Aorta (tissue), 5 donors: ENCODE measurements at regions not wholly inside any gene's neighbourhood (a gene's known extent, or its start where the extent isn't known, plus 50 kb on each side); places are given as distances from the start of the nearest gene placed in this dataset.

ENCODE experiments used
- ATAC-seq: fragments of 200-7000 bp; cut with Tn5 transposase; one replicate; pipeline ENCODE4 v1.9.1; 2022; ENCODE audit warnings: moderate library complexity; ENCODE audit not compliant: low FRiP score
- DNase-seq, 2 donors: peaks; one replicate each; pipeline ENCODE4 v3.0.0-alpha.2; 2020
- H3K27ac ChIP-seq, 2 donors: one replicate each; pipeline ENCODE4 v1.5.1; 2013; ENCODE audit warnings: low read length in 2 of 2, mild to moderate bottlenecking in 2 of 2, moderate library complexity in 2 of 2, control low read depth in 1 of 2, inconsistent platforms in 1 of 2, low read depth in 1 of 2
- H3K27me3 ChIP-seq, 2 donors: one replicate each; pipeline ENCODE4 v1.6.1; 2013; ENCODE audit warnings: control low read depth in 1 of 2, low read length in 1 of 2, mild to moderate bottlenecking in 1 of 2, moderate library complexity in 1 of 2; ENCODE audit not compliant: insufficient read depth in 2 of 2, control insufficient read depth in 1 of 2
- H3K36me3 ChIP-seq, 2 donors: one replicate each; pipeline ENCODE4 v1.6.1; 2013; ENCODE audit warnings: control low read depth in 1 of 2, low read length in 1 of 2, mild to moderate bottlenecking in 1 of 2; ENCODE audit not compliant: insufficient read depth in 2 of 2, control insufficient read depth in 1 of 2
- H3K4me1 ChIP-seq, 2 donors: one replicate each; pipeline ENCODE4 v1.6.1; 2013; ENCODE audit warnings: low read length in 2 of 2, control low read depth in 1 of 2, mild to moderate bottlenecking in 1 of 2, moderate library complexity in 1 of 2; ENCODE audit not compliant: insufficient read depth in 2 of 2, control insufficient read depth in 1 of 2
- H3K4me3 ChIP-seq, 2 donors: one replicate each; pipeline ENCODE4 v1.5.1; 2013; ENCODE audit warnings: low read length in 2 of 2, control low read depth in 1 of 2, mild to moderate bottlenecking in 1 of 2
- H3K9me3 ChIP-seq: one replicate; pipeline ENCODE4 v1.6.1; 2013; ENCODE audit warnings: mild to moderate bottlenecking, low read length; ENCODE audit not compliant: control insufficient read depth
- WGBS, 2 donors: extraction: QIAGEN DNeasy Blood & Tissue Kit; methylation state at CpG; one replicate each; pipeline ENCODE4 v1.1.7; 2013; 5-methylcytosine and 5-hydroxymethylcytosine counted together
- intact Hi-C, 2 donors: fragments of 100-400 bp; cut with DNase I; formaldehyde crosslinking; loops; one replicate each; pipeline versions ENCODE4 v1.14.2 to v1.15.0; 2022
- donor health status: healthy with polysubstance abuse.
- donor health status: Bipolar disorder and iron deficiency.
- donor health status: DM: no; HTN: no; CAD: no.
- donor health status: DM: no; HTN: no; CAD: no.
- donor health status: DM: yes; HTN: yes; CAD: no.

GRCh38 chr7:52911795-52912194, 123.6 kb upstream of the POM121L12 start:
- Histone ChIP-seq H3K4me3 (no peak overlapping the region), H3K27ac (no peak overlapping the region), H3K36me3 (no peaks in the 10 kb centered on the region), H3K9me3 (no peaks in the 10 kb centered on the region), H3K4me1 (no peaks in the 10 kb centered on the region), H3K27me3 (no peaks in the 10 kb centered on the region)
- ATAC-seq (no peak), DNase-seq (no peak)
- intact Hi-C loops, result no loop called here
- 96% methylated on average over 10 of the region's 10 CpGs for WGBS, 2 donors

- ATAC-seq (no peak), DNase-seq (no peak)
- Histone ChIP-seq H3K27me3 (no peaks in the 10 kb centered on the region), H3K27ac (no peak overlapping the region), H3K4me1 (no peaks in the 10 kb centered on the region), H3K36me3 (no peaks in the 10 kb centered on the region), H3K9me3 (no peaks in the 10 kb centered on the region), H3K4me3 (no peak overlapping the region)
- WGBS, 2 donors, result 94 to 97% methylated on average over 7 of the region's 7 CpGs
- intact Hi-C loops, result no loop called here
These were observed 124.1 kb upstream of the POM121L12 start for GRCh38 chr7:52911326-52911725.

- Histone ChIP-seq H3K9me3 (no peaks in the 10 kb centered on the region), H3K27ac (no peak overlapping the region), H3K4me1 (no peaks in the 10 kb centered on the region), H3K36me3 (no peaks in the 10 kb centered on the region), H3K4me3 (no peak overlapping the region), H3K27me3 (no peaks in the 10 kb centered on the region)
- ATAC-seq (no peak), DNase-seq (no peak)
- WGBS, 2 donors, result 87 to 90% methylated on average over 1 of the region's 1 CpG
- intact Hi-C loops, result no loop called here
These were observed 125.5 kb upstream of the POM121L12 start for GRCh38 chr7:52909935-52910334.

- no peak overlapping the region for H3K4me3 ChIP-seq
- DNase-seq (no peak), ATAC-seq (no peak)
- H3K27ac ChIP-seq, result no peak overlapping the region
- no peaks in the 10 kb centered on the region for H3K4me1 ChIP-seq
- no peaks in the 10 kb centered on the region for H3K36me3 ChIP-seq
- intact Hi-C loops, result no loop called here
- no peaks in the 10 kb centered on the region for H3K9me3 ChIP-seq
- H3K27me3 ChIP-seq, result no peaks in the 10 kb centered on the region
These were observed 126.3 kb upstream of the POM121L12 start for GRCh38 chr7:52909131-52909530.

GRCh38 chr7:52897713-52898112, 137.7 kb upstream of the POM121L12 start:
- Histone ChIP-seq H3K9me3 (no peaks in the 10 kb centered on the region), H3K36me3 (no peaks in the 10 kb centered on the region)
- peak in 1 of 2 donors; percentile 58 for DNase-seq

GRCh38 chr7:52897288-52897687, 138.1 kb upstream of the POM121L12 start:
- no peak overlapping the region for H3K27ac ChIP-seq

More at GRCh38 chr7:52897713-52898112, 137.7 kb upstream of the POM121L12 start:
- WGBS, 2 donors, result 5% methylated on average over 5 of the region's 5 CpGs
- ATAC-seq, result no peak
- Histone ChIP-seq H3K27me3 (no peaks in the 10 kb centered on the region), H3K4me1 (peaks cover 0 to 5% of the 10 kb centered on the region in 2 donors), H3K27ac (no peak overlapping the region), H3K4me3 (no peak overlapping the region)
- intact Hi-C loops, result no loop called here

GRCh38 chr7:52877240-52877639, 158.2 kb upstream of the POM121L12 start:
- ATAC-seq, result peak; percentile 49
- H3K36me3 ChIP-seq, result no peaks in the 10 kb centered on the region

More at GRCh38 chr7:52897288-52897687, 138.1 kb upstream of the POM121L12 start:
- DNase-seq (no peak), ATAC-seq (no peak)
- peaks cover 0 to 5% of the 10 kb centered on the region in 2 donors for H3K4me1 ChIP-seq
- H3K9me3 ChIP-seq, result peaks cover 1% of the 10 kb centered on the region
- intact Hi-C loops, result no loop called here
- no peaks in the 10 kb centered on the region for H3K36me3 ChIP-seq
- WGBS, 2 donors, result 4 to 5% methylated on average over 5 of the region's 5 CpGs
- H3K27me3 ChIP-seq, result no peaks in the 10 kb centered on the region
- H3K4me3 ChIP-seq, result no peak overlapping the region

GRCh38 chr7:52876402-52876801, 159.0 kb upstream of the POM121L12 start:
- intact Hi-C loops, result no loop called here
- H3K4me3 ChIP-seq, result no peak overlapping the region
- ATAC-seq (no peak), DNase-seq (no peak)
- no peaks in the 10 kb centered on the region for H3K36me3 ChIP-seq
- H3K4me1 ChIP-seq, result no peaks in the 10 kb centered on the region
- H3K27ac ChIP-seq, result no peak overlapping the region
- no peaks in the 10 kb centered on the region for H3K9me3 ChIP-seq
- H3K27me3 ChIP-seq, result no peaks in the 10 kb centered on the region
- WGBS, 2 donors, result 79 to 80% methylated on average over 3 of the region's 3 CpGs

More at GRCh38 chr7:52877240-52877639, 158.2 kb upstream of the POM121L12 start:
- Histone ChIP-seq H3K9me3 (no peaks in the 10 kb centered on the region), H3K4me3 (no peak overlapping the region), H3K27ac (no peak overlapping the region), H3K27me3 (no peaks in the 10 kb centered on the region), H3K4me1 (no peaks in the 10 kb centered on the region)
- DNase-seq, result no peak
- WGBS, 2 donors, result 51 to 62% methylated on average over 2 of the region's 2 CpGs
- intact Hi-C loops, result no loop called here

- no peak for ATAC-seq
- intact Hi-C loops, result no loop called here
These were observed 171.8 kb upstream of the POM121L12 start for GRCh38 chr7:52863652-52864051.

More at GRCh38 chr7:52863652-52864051, 171.8 kb upstream of the POM121L12 start:
- no peak for DNase-seq
- Histone ChIP-seq H3K27ac (no peak overlapping the region), H3K9me3 (peaks cover 8% of the 10 kb centered on the region), H3K4me1 (no peaks in the 10 kb centered on the region), H3K36me3 (no peaks in the 10 kb centered on the region), H3K4me3 (no peak overlapping the region), H3K27me3 (no peaks in the 10 kb centered on the region)
- 5% methylated on average over 2 of the region's 2 CpGs for WGBS, 2 donors
